SK-N-SH (cell line): ENCODE measurements at regions not wholly inside any gene's neighbourhood (a gene's known extent, or its start where the extent isn't known, plus 50 kb on each side); places are given as distances from the start of the nearest gene placed in this dataset.

Source experiments
- CTCF ChIA-PET: fragments of 300-600, 350-600 bp; formaldehyde crosslinking; extraction: SDS; loops from one replicate; lab custom pipeline; 2021; lab: Yijun Ruan, JAX
- POLR2A ChIA-PET: fragments of 350-600 bp; sonication (Branson Sonifier 250); formaldehyde crosslinking; extraction: SDS; loops from one replicate; lab custom pipeline; 2020; ENCODE audit warnings: antibody characterized with exemption, inconsistent platforms; lab: Yijun Ruan, JAX
- DNase-seq: peaks from one replicate; pipeline ENCODE4 v3.0.0; 2012
- H2AFZ ChIP-seq: fragments of 200-600 bp; sonication (generic); 2 replicates; pipeline ENCODE4 v1.8.1; 2016; ENCODE audit warnings: antibody characterized with exemption, mild to moderate bottlenecking, low read depth
- H3F3A ChIP-seq: fragments of 200-600 bp; sonication (generic); replicated peaks from 2 replicates; pipeline ENCODE3; 2016; ENCODE audit warnings: antibody characterized with exemption, mild to moderate bottlenecking; ENCODE audit not compliant: insufficient read depth
- H3K27ac ChIP-seq, 2 experiments: fragments of 200-500 bp in 1 of 2; fragments of 200-600 bp in 1 of 2; sonication (Bioruptor generic) in 1 of 2; sonication (generic), shearing (Covaris generic) in 1 of 2; 2 replicates each; pipeline versions ENCODE4 v1.5.1 to v1.6.1; 2014 to 2016; ENCODE audit warnings: low read depth in 2 of 2, inconsistent platforms in 1 of 2, low read length in 1 of 2, mild to moderate bottlenecking in 1 of 2, mixed read lengths in 1 of 2
- H3K27me3 ChIP-seq: fragments of 200-600 bp; sonication (generic), shearing (Covaris generic); 2 replicates; pipeline ENCODE4 v1.6.1; 2016; ENCODE audit warnings: mixed run types; ENCODE audit not compliant: insufficient read depth
- H3K36me3 ChIP-seq, 2 experiments: fragments of 200-500 bp in 1 of 2; fragments of 200-600 bp in 1 of 2; sonication (Bioruptor generic) in 1 of 2; sonication (generic) in 1 of 2; replicated peaks in 1 of 2; 2 replicates each; pipeline versions ENCODE3 to v1.5.1; 2014 to 2016; ENCODE audit warnings: low read length in 1 of 2, mild to moderate bottlenecking in 1 of 2; ENCODE audit not compliant: insufficient read depth in 2 of 2, control insufficient read depth in 1 of 2
- H3K4me1 ChIP-seq, 2 experiments: fragments of 200-500 bp in 1 of 2; fragments of 200-600 bp in 1 of 2; sonication (Bioruptor generic) in 1 of 2; sonication (generic), shearing (Covaris generic) in 1 of 2; 2 replicates each; pipeline versions ENCODE4 v1.5.1 to v1.6.1; 2014 to 2016; ENCODE audit warnings: low read depth in 1 of 2, low read length in 1 of 2, mixed run types in 1 of 2; ENCODE audit not compliant: insufficient read depth in 2 of 2, control insufficient read depth in 1 of 2
- H3K4me2 ChIP-seq: fragments of 200-600 bp; sonication (generic), shearing (Covaris generic); 2 replicates; pipeline ENCODE4 v1.6.1; 2017; ENCODE audit warnings: mixed run types
- H3K4me3 ChIP-seq, 2 experiments: fragments of 200-500 bp in 1 of 2; fragments of 200-600 bp in 1 of 2; sonication (Bioruptor generic) in 1 of 2; sonication (generic), shearing (Covaris generic) in 1 of 2; 2 replicates each; pipeline versions ENCODE4 v1.5.1 to v1.8.1; 2014 to 2016; ENCODE audit warnings: low read depth in 2 of 2, inconsistent platforms in 1 of 2, low read length in 1 of 2, mild to moderate bottlenecking in 1 of 2, mixed read lengths in 1 of 2, moderate library complexity in 1 of 2
- H3K79me2 ChIP-seq: fragments of 200-600 bp; sonication (generic); 2 replicates; pipeline ENCODE4 v1.8.1; 2017; ENCODE audit warnings: mild to moderate bottlenecking; ENCODE audit not compliant: insufficient read depth
- H3K9ac ChIP-seq: fragments of 200-600 bp; sonication (generic); 2 replicates; pipeline ENCODE4 v1.6.1; 2017; ENCODE audit warnings: mixed run types
- H3K9me2 ChIP-seq: fragments of 200-600 bp; sonication (generic); 2 replicates; pipeline ENCODE4 v1.6.1; 2017; ENCODE audit warnings: mixed run types
- H3K9me3 ChIP-seq: fragments of 200-600 bp; sonication (generic); 2 replicates; pipeline ENCODE4 v1.6.1; 2017; ENCODE audit warnings: mixed run types, mild to moderate bottlenecking, moderate library complexity
- H4K20me1 ChIP-seq: fragments of 200-600 bp; sonication (generic); 2 replicates; pipeline ENCODE4 v1.6.1; 2017; ENCODE audit warnings: mild to moderate bottlenecking, mixed run types; ENCODE audit not compliant: insufficient read depth
- CTCF ChIP-seq: fragments of 200-600 bp; sonication (generic); IDR thresholded peaks from 2 replicates; pipeline ENCODE4 v1.6.1; 2017; ENCODE audit warnings: antibody characterized with exemption, mild to moderate bottlenecking, moderate library complexity
- EP300 ChIP-seq, 2 experiments: IDR thresholded peaks; 2 replicates each; pipeline versions ENCODE4 v1.4.0 to v1.6.1; 2012; ENCODE audit warnings: borderline replicate concordance in 1 of 2, low read depth in 1 of 2, low read length in 1 of 2
- EZH2phosphoT487 ChIP-seq: fragments of 200-600 bp; sonication (generic); IDR thresholded peaks from 2 replicates; pipeline ENCODE4 v1.6.1; 2017; ENCODE audit warnings: low read depth, mixed run types, mild to moderate bottlenecking, antibody characterized with exemption, moderate library complexity, borderline replicate concordance
- FOXM1 ChIP-seq: IDR thresholded peaks from 2 replicates; pipeline ENCODE4 v1.4.0; 2012; ENCODE audit warnings: low read depth, mild to moderate bottlenecking
- IRF3 ChIP-seq: fragments of 150-350 bp; IDR thresholded peaks from 2 replicates; pipeline ENCODE4 v1.6.1; 2016; ENCODE audit warnings: mild to moderate bottlenecking, low read depth, low read length
- JUND ChIP-seq: IDR thresholded peaks from 2 replicates; pipeline ENCODE4 v1.4.0; 2012
- MEF2A ChIP-seq: IDR thresholded peaks from 2 replicates; pipeline ENCODE4 v1.4.0; 2012; ENCODE audit warnings: low read depth, borderline replicate concordance
- MXI1 ChIP-seq: IDR thresholded peaks from 2 replicates; pipeline ENCODE4 v1.6.1; 2012; ENCODE audit warnings: mild to moderate bottlenecking, low read depth, low read length, improper control_type of control experiment
- NFIC ChIP-seq: IDR thresholded peaks from 2 replicates; pipeline ENCODE4 v1.4.0; 2012; ENCODE audit warnings: borderline replicate concordance
- POLR2AphosphoS5 ChIP-seq: IDR thresholded peaks from 2 replicates; pipeline ENCODE4 v1.6.1; 2012; ENCODE audit warnings: low read depth, low read length
- RAD21 ChIP-seq: IDR thresholded peaks from 2 replicates; pipeline ENCODE4 v1.6.1; 2012; ENCODE audit warnings: mild to moderate bottlenecking, low read length
- RCOR1 ChIP-seq: fragments of 150-350 bp; IDR thresholded peaks from 2 replicates; pipeline ENCODE4 v1.6.1; 2017; ENCODE audit warnings: antibody characterized with exemption, low read length
- RXRA ChIP-seq: IDR thresholded peaks from 2 replicates; pipeline ENCODE4 v1.4.0; 2012; ENCODE audit warnings: low read depth, mild to moderate bottlenecking, borderline replicate concordance
- SIN3A ChIP-seq: IDR thresholded peaks from 2 replicates; pipeline ENCODE4 v1.6.1; 2012; ENCODE audit warnings: low read depth, mild to moderate bottlenecking, low read length, moderate library complexity, borderline replicate concordance
- TCF12 ChIP-seq: IDR thresholded peaks from 2 replicates; pipeline ENCODE4 v1.4.0; 2012
- YY1 ChIP-seq: IDR thresholded peaks from 2 replicates; pipeline ENCODE4 v1.4.0; 2012; ENCODE audit warnings: low read depth, mild to moderate bottlenecking
- ZBTB33 ChIP-seq: IDR thresholded peaks from 2 replicates; pipeline ENCODE4 v1.4.0; 2012; ENCODE audit warnings: low read depth, borderline replicate concordance
- WGBS: methylation state at CpG from one replicate; pipeline ENCODE4 v1.1.6; 2017; ENCODE audit warnings: low lambda C conversion rate; 5-methylcytosine and 5-hydroxymethylcytosine counted together
- TF ChIP-seq, protein P1 (sequence below): IDR thresholded peaks from 2 replicates; pipeline ENCODE4 v1.4.0; 2012; ENCODE audit warnings: low read depth, borderline replicate concordance
- TF ChIP-seq, protein P2 (sequence below): fragments of 150-350 bp; IDR thresholded peaks from 2 replicates; pipeline ENCODE4 v1.6.1; 2017; ENCODE audit warnings: antibody characterized with exemption, low read length, low read depth, borderline replicate concordance
- TF ChIP-seq, protein P3 (sequence below): IDR thresholded peaks from 2 replicates; pipeline ENCODE4 v1.4.0; 2012; ENCODE audit warnings: low read depth

DNA sequence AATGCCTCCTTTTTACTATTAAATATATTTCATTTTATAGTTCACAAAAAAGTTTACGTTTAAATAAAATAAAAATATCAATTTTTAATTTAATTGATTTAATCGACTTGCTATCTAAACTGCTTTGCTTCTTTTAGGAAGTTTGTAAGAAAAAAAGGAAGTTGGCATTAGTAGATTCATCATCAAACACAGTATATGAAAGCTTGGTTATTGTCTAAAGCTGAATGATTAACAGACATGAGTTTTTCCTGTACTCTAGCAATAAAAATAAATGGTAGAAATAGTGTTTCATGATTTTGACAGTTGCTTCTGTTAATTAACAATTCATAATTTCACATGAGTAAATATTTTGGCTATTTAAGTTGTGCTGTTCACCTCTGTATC, 1285.5 kb upstream of the GJE1 start:
- CTCF ChIA-PET: no interaction called here
- H3K4me3 ChIP-seq: no peak overlapping the region
- peaks cover 57% of the 10 kb centered on the region for H3F3A ChIP-seq
- peaks cover 15% of the 10 kb centered on the region for H3K79me2 ChIP-seq
- peaks cover 0 to 21% of the 10 kb centered on the region in 2 experiments; a peak in 3 of 4 replicates for H3K4me1 ChIP-seq
- TF ChIP-seq RXRA (no peak), RAD21 (no peak), MEF2A (no peak), CTCF (no peak), JUND (no peak), FOXM1 (no peak), MXI1 (no peak), TCF12 (no peak), YY1 (no peak), IRF3 (no peak), SIN3A (no peak), POLR2AphosphoS5 (no peak), ZBTB33 (no peak), RCOR1 (no peak), EP300 (IDR thresholded peaks at IDR 0.05; ENCODE audit: borderline replicate concordance in 1 of 2, low read depth in 1 of 2, low read length in 1 of 2) (no peak), NFIC (no peak), EZH2phosphoT487 (no peak)
- TF ChIP-seq, protein P1, sequence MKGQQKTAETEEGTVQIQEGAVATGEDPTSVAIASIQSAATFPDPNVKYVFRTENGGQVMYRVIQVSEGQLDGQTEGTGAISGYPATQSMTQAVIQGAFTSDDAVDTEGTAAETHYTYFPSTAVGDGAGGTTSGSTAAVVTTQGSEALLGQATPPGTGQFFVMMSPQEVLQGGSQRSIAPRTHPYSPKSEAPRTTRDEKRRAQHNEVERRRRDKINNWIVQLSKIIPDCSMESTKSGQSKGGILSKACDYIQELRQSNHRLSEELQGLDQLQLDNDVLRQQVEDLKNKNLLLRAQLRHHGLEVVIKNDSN: no peak
- TF ChIP-seq, protein P2, sequence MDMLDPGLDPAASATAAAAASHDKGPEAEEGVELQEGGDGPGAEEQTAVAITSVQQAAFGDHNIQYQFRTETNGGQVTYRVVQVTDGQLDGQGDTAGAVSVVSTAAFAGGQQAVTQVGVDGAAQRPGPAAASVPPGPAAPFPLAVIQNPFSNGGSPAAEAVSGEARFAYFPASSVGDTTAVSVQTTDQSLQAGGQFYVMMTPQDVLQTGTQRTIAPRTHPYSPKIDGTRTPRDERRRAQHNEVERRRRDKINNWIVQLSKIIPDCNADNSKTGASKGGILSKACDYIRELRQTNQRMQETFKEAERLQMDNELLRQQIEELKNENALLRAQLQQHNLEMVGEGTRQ: no peak
- TF ChIP-seq, protein P3, sequence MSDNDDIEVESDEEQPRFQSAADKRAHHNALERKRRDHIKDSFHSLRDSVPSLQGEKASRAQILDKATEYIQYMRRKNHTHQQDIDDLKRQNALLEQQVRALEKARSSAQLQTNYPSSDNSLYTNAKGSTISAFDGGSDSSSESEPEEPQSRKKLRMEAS: no peak
- TF ChIP-seq, all 33 proteins: peak for 0
- Histone ChIP-seq H3K36me3 (peaks cover 0 to 26% of the 10 kb centered on the region in 2 experiments), H3K9me2 (no peaks in the 10 kb centered on the region), H3K9ac (peak overlapping the region; percentile 28; the same call in 1 of the 2 replicates), H3K4me2 (no peak overlapping the region), H2AFZ (no peak overlapping the region), H3K27ac (peak overlapping the region; percentile 80 to 90; a peak in 3 of 4 replicates), H3K9me3 (no peaks in the 10 kb centered on the region), H3K27me3 (no peaks in the 10 kb centered on the region), H4K20me1 (no peaks in the 10 kb centered on the region)
- POLR2A ChIA-PET: no interaction called here
- no peak for DNase-seq
- WGBS: 11% methylated on average over 2 of the region's 2 CpGs
